HG03558 (cell line): ENCODE measurements at regions not wholly inside any gene's neighbourhood (a gene's known extent, or its start where the extent isn't known, plus 50 kb on each side); places are given as distances from the start of the nearest gene placed in this dataset.
"Not testable (repeated sequence)": the region's sequence is repeated elsewhere in the genome, so short reads cannot be mapped to it uniquely, and the experiment has no call there.

ENCODE experiments used
- ATAC-seq: cut with Tn5 transposase; IDR thresholded peaks from one replicate; pipeline ENCODE4 v1.9.1; 2021; ENCODE audit warnings: moderate number of reproducible peaks; ENCODE audit not compliant: unreplicated experiment; ENCODE audit errors: extremely low read depth

DNA sequence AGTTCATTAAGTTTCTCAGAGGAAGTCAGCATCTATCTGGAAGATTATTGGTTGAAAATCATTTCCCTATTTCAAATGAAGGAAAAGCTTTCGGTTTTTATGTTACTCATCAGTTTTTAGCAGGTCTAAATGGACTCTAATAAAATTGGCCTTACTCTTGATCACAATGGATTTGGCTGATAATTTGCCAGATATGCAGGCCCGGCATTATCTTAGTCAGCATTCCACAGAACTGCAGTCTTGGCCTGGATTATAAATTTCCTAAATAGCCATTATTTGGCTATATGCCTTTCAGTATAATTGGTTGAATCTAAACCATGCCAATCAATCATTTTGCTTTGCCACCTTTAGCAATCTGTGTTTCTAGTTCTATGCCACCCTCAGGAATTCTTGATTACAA, 91.7 kb upstream of the KCNQ5 start:
- no peak for ATAC-seq

GRCh38 chr6:72530750-72531149, 91.1 kb upstream of the KCNQ5 start:
- ATAC-seq: no peak

- no peak for ATAC-seq
Observed at GRCh38 chr6:72533606-72534005, 88.3 kb upstream of the KCNQ5 start.

GRCh38 chr6:72534236-72534635, 87.6 kb upstream of the KCNQ5 start:
- no peak for ATAC-seq

GRCh38 chr6:72535124-72535523, 86.7 kb upstream of the KCNQ5 start:
- ATAC-seq: no peak

DNA sequence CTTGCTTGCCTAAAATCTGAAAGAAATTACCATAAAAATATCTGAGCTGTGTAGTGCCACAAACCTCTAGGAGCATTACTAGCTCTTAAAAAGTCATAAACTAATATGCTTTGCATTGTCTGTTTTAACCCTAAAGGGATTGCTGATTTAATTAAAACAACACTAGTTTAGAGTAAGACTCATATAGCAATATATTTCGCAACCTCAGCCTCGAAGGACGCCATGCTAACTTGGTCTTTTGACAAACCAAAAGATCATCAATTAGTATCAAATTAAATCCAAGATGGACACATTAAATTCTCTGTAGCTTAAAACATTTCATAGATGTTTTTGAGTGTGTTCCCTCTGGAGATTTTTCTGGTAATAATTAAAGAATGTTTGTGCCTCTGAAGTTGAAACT, 74.8 kb upstream of the KCNQ5 start:
- ATAC-seq: no peak

DNA sequence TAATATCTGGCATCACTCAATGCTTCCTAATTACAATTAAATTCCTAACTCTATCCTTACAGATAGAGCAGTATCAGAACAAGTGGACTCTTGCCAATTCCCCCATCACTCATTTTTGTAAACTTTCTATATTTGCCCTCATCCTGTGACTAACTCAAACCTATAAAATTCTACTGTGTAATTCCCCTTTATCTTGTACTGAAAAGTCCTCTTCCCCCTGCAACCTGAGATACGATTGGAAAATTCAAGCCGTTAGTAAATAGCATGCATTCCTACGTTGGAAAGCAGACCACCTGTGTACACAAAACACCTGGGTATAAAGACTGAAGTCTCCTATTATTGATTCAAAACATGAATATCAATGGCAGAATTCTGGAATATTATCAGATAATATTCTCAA, 70.4 kb upstream of the KCNQ5 start:
- no peak for ATAC-seq

- no peak for ATAC-seq
Observed at GRCh38 chr6:72552938-72553337, 68.9 kb upstream of the KCNQ5 start.

DNA sequence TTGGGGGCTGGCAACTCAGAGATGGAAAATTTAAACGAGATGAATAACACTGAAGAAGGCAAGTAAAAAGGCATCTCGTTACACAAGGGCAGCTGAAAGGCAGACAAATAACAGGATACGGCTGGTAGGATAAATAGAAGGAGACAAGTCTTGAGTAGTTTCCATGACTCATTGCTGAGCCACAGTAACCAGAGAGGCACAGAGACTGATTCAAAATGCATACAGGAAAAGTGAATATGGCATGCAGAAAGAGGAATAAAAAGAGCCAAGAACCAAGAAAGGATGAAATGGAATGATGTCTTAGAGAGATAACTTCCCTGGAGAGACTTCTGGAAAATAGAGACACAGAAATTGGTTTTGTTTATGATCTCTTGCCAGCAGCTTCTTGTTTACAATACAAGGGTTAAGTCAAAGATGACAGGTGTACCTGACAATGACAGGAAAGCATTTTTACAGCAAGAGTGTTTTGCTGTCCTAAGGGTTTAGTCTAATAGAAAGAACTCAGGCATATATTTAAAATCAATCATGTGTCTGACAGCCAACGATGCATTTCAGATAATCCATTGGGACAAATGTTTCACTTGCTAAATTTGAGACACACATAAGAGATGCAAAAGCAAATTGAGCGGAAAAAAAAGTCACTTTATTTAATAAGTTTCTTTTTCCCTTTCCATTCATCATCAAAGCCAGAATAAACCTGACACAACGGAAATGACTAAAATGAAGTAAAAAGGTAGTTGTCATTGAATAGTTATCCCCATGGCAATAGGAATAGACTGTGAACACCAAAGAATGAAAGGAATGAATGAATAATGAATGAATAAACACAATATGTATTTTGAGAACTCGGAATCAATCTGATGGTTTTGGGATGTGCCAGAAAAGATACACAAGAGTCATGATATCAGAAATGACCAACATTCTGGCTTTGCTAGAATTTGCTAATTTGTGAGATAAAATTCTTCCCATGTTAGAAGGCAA, 68.0 kb upstream of the KCNQ5 start:
- no peak for ATAC-seq

DNA sequence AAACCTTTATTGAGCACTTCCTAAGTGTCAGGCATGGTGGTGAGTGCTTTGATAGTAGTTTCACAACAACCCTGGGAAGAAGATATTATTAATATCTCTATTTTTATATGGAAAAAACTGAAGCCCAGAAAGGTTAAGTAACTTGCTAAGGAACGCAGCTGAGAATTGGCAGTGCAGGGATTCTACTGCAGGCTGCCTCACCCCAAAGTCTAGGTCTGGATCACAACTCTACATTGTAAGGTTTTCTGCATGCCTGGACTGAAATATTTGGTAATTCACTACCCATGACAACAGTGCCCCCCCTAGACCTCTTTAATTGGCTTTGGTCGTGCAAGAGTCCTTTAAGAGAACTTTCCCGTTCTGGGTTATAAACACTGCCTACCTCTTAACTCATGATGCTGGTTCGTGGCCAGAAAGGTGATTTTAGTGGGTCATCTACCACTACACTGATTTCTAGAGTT, 67.1 kb upstream of the KCNQ5 start:
- no peak for ATAC-seq

- no peak for ATAC-seq
Observed at GRCh38 chr6:72559067-72559466, 62.8 kb upstream of the KCNQ5 start.

DNA sequence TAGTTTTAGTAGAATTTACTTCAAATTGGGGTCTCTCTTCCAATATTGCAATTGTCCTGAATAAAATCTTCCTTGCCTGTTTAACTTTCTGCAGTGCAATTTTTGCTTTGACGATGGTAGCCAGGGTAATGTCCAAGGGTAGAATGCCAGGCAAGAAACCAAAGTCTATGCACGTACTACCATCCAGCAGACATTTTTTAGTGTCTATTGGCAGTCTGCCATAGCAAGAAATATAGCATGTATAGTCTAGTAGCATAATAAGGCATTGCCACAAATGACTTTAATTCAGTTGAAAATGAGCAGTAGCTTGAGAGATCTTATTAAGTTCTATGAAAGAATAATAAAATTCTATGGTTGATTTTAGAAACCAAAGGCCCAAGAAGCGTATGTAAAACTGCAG, 62.3 kb upstream of the KCNQ5 start:
- ATAC-seq: no peak

DNA sequence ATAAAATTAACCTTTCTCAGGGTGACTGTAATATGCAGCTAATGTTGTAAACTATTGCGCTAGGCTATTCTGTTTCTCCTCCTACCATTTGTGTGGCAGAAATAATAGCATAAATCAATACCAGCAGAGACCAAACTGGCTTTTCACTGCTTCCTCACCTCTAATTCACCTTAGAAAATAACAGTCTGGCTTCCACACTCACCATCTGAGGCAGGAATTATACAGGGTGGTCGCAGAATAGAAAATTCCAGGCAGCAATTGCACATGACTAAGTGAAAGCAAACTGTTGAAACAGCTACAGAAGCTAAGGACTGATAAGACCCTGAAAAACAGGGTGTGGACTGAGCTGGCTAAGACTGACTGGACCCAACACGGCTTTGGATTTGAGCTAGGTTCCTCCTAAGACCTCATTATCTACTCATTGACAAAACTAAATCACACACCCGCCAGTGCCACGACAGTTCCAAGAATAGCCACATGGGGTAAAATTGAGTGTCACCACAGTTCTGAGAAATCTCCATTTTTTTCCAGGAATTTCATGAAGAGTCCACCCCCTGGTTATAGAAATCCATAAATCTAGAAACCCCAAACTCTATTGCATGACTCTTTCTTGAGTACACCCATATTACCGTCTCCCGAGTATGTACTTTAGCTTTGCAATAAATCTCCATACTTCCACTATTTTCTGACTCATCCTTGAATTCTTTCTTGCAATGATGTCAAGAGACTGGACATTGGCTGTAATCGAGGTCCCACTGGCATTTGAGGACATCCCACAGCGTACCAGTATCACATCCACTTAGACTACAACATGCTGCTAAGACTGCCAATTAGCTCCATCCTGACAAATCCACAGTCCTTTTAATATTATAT, 60.9 kb upstream of the KCNQ5 start:
- no peak for ATAC-seq

- no peak for ATAC-seq
Observed at GRCh38 chr6:72561629-72562028, 60.2 kb upstream of the KCNQ5 start.

GRCh38 chr6:72564231-72564630, 57.6 kb upstream of the KCNQ5 start:
- ATAC-seq: no peak

- not testable (repeated sequence) for ATAC-seq
Observed at GRCh38 chr6:72571993-72572392, 49.9 kb upstream of the KCNQ5 start.
